Right lobe of liver (tissue), 4 donors: ENCODE measurements at regions not wholly inside any gene's neighbourhood (a gene's known extent, or its start where the extent isn't known, plus 50 kb on each side); places are given as distances from the start of the nearest gene placed in this dataset.

Experiments used
- CTCF ChIP-seq, 4 donors: fragments of 200-600 bp in 3 of 4; fragments of 450-650 bp in 1 of 4; IDR thresholded peaks; one replicate each; pipeline versions ENCODE4 v1.5.1 to v1.8.0; 2016 to 2022; ENCODE audit warnings: antibody characterized with exemption in 4 of 4, mild to moderate bottlenecking in 2 of 4
- POLR2A ChIP-seq: fragments of 450-650 bp; IDR thresholded peaks from one replicate; pipeline ENCODE4 v1.6.1; 2017; ENCODE audit warnings: antibody characterized with exemption, mild to moderate bottlenecking
- donor health status: DM: no; HTN: no; CAD: no.
- donor health status: DM: no; HTN: no; CAD: no.
- donor health status: DM: no; HTN: yes; CAD: no.

DNA sequence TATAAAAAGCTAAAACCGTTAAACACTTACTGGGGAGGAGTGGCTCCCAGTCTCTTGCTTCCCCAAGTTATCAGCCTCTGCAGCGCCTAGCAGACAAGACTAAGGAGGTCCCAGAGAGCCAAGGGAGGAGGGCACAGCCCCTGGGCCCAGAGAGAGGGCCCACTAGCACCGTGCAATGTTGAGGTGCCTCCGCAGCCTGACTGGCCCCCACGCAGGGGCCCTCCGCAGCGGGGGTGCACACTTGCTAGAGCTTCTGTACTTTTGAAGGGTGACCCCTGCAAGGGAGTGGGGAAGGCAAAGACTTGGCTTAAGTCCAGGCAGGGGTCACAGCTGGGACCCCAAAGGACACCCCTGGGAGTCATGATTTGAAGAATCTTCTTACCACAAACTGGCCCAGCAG lies 98.0 kb downstream of the ADAMTS15 start:
- no peak for TF ChIP-seq CTCF (IDR thresholded peaks at IDR 0.05)
- no peak for TF ChIP-seq POLR2A
